Panc1 (cell line): ENCODE measurements at regions not wholly inside any gene's neighbourhood (a gene's known extent, or its start where the extent isn't known, plus 50 kb on each side); places are given as distances from the start of the nearest gene placed in this dataset.

Source experiments
- POLR2AphosphoS5 ChIP-seq: IDR thresholded peaks from 2 replicates; pipeline ENCODE4 v1.6.1; 2012; ENCODE audit warnings: mild to moderate bottlenecking, low read depth, low read length, moderate library complexity
- SIN3A ChIP-seq: IDR thresholded peaks from 2 replicates; pipeline ENCODE4 v1.6.1; 2012; ENCODE audit warnings: low read depth, mild to moderate bottlenecking, low read length, moderate library complexity, borderline replicate concordance; ENCODE audit not compliant: insufficient read depth
- TCF7L2 ChIP-seq: IDR thresholded peaks from 2 replicates; pipeline ENCODE4 v1.6.1; 2011; ENCODE audit warnings: mild to moderate bottlenecking, low read depth, low read length, inconsistent platforms
- TF ChIP-seq, protein P1 (sequence below): fragments of 450-650 bp; IDR thresholded peaks from 2 replicates; pipeline ENCODE4 v1.5.1; 2017; ENCODE audit warnings: mild to moderate bottlenecking
- TF ChIP-seq, protein P2 (sequence below), 2 experiments: IDR thresholded peaks; 2 replicates each; pipeline ENCODE4 v1.6.1; 2011 to 2012; ENCODE audit warnings: low read depth in 2 of 2, control low read depth in 1 of 2, low read length in 1 of 2, mild to moderate bottlenecking in 1 of 2, moderate library complexity in 1 of 2; ENCODE audit not compliant: insufficient read depth in 1 of 2

- TF ChIP-seq, protein P1, sequence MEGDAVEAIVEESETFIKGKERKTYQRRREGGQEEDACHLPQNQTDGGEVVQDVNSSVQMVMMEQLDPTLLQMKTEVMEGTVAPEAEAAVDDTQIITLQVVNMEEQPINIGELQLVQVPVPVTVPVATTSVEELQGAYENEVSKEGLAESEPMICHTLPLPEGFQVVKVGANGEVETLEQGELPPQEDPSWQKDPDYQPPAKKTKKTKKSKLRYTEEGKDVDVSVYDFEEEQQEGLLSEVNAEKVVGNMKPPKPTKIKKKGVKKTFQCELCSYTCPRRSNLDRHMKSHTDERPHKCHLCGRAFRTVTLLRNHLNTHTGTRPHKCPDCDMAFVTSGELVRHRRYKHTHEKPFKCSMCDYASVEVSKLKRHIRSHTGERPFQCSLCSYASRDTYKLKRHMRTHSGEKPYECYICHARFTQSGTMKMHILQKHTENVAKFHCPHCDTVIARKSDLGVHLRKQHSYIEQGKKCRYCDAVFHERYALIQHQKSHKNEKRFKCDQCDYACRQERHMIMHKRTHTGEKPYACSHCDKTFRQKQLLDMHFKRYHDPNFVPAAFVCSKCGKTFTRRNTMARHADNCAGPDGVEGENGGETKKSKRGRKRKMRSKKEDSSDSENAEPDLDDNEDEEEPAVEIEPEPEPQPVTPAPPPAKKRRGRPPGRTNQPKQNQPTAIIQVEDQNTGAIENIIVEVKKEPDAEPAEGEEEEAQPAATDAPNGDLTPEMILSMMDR = no peak
- TF ChIP-seq SIN3A (no peak), POLR2AphosphoS5 (no peak), TCF7L2 (peak; percentile 64)
- TF ChIP-seq, protein P2, sequence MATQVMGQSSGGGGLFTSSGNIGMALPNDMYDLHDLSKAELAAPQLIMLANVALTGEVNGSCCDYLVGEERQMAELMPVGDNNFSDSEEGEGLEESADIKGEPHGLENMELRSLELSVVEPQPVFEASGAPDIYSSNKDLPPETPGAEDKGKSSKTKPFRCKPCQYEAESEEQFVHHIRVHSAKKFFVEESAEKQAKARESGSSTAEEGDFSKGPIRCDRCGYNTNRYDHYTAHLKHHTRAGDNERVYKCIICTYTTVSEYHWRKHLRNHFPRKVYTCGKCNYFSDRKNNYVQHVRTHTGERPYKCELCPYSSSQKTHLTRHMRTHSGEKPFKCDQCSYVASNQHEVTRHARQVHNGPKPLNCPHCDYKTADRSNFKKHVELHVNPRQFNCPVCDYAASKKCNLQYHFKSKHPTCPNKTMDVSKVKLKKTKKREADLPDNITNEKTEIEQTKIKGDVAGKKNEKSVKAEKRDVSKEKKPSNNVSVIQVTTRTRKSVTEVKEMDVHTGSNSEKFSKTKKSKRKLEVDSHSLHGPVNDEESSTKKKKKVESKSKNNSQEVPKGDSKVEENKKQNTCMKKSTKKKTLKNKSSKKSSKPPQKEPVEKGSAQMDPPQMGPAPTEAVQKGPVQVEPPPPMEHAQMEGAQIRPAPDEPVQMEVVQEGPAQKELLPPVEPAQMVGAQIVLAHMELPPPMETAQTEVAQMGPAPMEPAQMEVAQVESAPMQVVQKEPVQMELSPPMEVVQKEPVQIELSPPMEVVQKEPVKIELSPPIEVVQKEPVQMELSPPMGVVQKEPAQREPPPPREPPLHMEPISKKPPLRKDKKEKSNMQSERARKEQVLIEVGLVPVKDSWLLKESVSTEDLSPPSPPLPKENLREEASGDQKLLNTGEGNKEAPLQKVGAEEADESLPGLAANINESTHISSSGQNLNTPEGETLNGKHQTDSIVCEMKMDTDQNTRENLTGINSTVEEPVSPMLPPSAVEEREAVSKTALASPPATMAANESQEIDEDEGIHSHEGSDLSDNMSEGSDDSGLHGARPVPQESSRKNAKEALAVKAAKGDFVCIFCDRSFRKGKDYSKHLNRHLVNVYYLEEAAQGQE (IDR thresholded peaks at IDR 0.05; ENCODE audit: insufficient read depth in 1 of 2, low read depth in 2 of 2, low read length in 1 of 2) = no peak
Measured at GRCh38 chr10:3486346-3487065, 298.5 kb downstream of the KLF6 start.
